BE2C (cell line): ENCODE measurements at regions not wholly inside any gene's neighbourhood (a gene's known extent, or its start where the extent isn't known, plus 50 kb on each side); places are given as distances from the start of the nearest gene placed in this dataset.

Source experiments
- DNase-seq: peaks from one replicate; pipeline ENCODE4 v3.0.0-alpha.2; 2020
- H3K27me3 ChIP-seq: fragments of 250-450 bp; sonication (Bioruptor Pico); 2 replicates; pipeline ENCODE4 v1.5.1; 2020; ENCODE audit warnings: mild to moderate bottlenecking
- H3K36me3 ChIP-seq: fragments of 250-450 bp; sonication (Bioruptor Pico); 2 replicates; pipeline ENCODE4 v1.5.1; 2020; ENCODE audit warnings: mild to moderate bottlenecking
- H3K4me1 ChIP-seq: fragments of 250-450 bp; sonication (Bioruptor Pico); 2 replicates; pipeline ENCODE4 v1.5.1; 2020
- H3K4me3 ChIP-seq: 2 replicates; pipeline ENCODE4 v1.5.1; 2011; ENCODE audit warnings: low read depth, low read length
- H3K9me3 ChIP-seq: fragments of 250-450 bp; sonication (Bioruptor Pico); 2 replicates; pipeline ENCODE4 v1.5.1; 2020
- CTCF ChIP-seq: IDR thresholded peaks from 2 replicates; pipeline ENCODE4 v1.5.1; 2012; ENCODE audit warnings: mild to moderate bottlenecking, low read depth, low read length

GRCh38 chr13:97554496-97554895, 120.5 kb downstream of the RAP2A start:
- Histone ChIP-seq H3K4me1 (no peaks in the 10 kb centered on the region), H3K4me3 (no peak overlapping the region), H3K27me3 (no peaks in the 10 kb centered on the region; the same call in 1 of the 2 replicates), H3K36me3 (no peaks in the 10 kb centered on the region), H3K9me3 (no peaks in the 10 kb centered on the region)
- TF ChIP-seq CTCF = no peak
- no peak for DNase-seq

- no peaks in the 10 kb centered on the region for H3K9me3 ChIP-seq
- H3K4me3 ChIP-seq = no peak overlapping the region
- no peaks in the 10 kb centered on the region for H3K36me3 ChIP-seq
- H3K27me3 ChIP-seq = peaks cover 4% of the 10 kb centered on the region; the same call in 1 of the 2 replicates
- no peak for DNase-seq
- no peaks in the 10 kb centered on the region for H3K4me1 ChIP-seq
- TF ChIP-seq CTCF = no peak
Observed at GRCh38 chr13:97555034-97555433, 121.1 kb downstream of the RAP2A start.

- Histone ChIP-seq H3K9me3 (no peaks in the 10 kb centered on the region), H3K27me3 (peaks cover 7% of the 10 kb centered on the region; the same call in 1 of the 2 replicates)
- DNase-seq = no peak
Observed at GRCh38 chr13:97559030-97559429, 125.1 kb downstream of the RAP2A start.

GRCh38 chr13:97559981-97560380, 126.0 kb downstream of the RAP2A start:
- Histone ChIP-seq H3K4me3 (no peak overlapping the region), H3K4me1 (no peaks in the 10 kb centered on the region), H3K36me3 (no peaks in the 10 kb centered on the region), H3K27me3 (peaks cover 10% of the 10 kb centered on the region), H3K9me3 (no peaks in the 10 kb centered on the region)
- TF ChIP-seq CTCF = no peak
- no peak for DNase-seq

More at GRCh38 chr13:97559030-97559429, 125.1 kb downstream of the RAP2A start:
- H3K4me3 ChIP-seq = no peak overlapping the region
- no peak for TF ChIP-seq CTCF
- H3K4me1 ChIP-seq = no peaks in the 10 kb centered on the region
- no peaks in the 10 kb centered on the region for H3K36me3 ChIP-seq

- Histone ChIP-seq H3K4me3 (no peak overlapping the region), H3K27me3 (peaks cover 22% of the 10 kb centered on the region), H3K36me3 (no peaks in the 10 kb centered on the region), H3K4me1 (no peaks in the 10 kb centered on the region), H3K9me3 (no peaks in the 10 kb centered on the region)
- no peak for TF ChIP-seq CTCF
- DNase-seq = no peak
Observed at GRCh38 chr13:97561182-97561581, 127.2 kb downstream of the RAP2A start.

- Histone ChIP-seq H3K9me3 (no peaks in the 10 kb centered on the region), H3K4me3 (no peak overlapping the region), H3K4me1 (no peaks in the 10 kb centered on the region), H3K36me3 (no peaks in the 10 kb centered on the region), H3K27me3 (peaks cover 24% of the 10 kb centered on the region)
- TF ChIP-seq CTCF = no peak
- DNase-seq = no peak
Observed at GRCh38 chr13:97562962-97563361, 129.0 kb downstream of the RAP2A start.
